Hepatocyte (in vitro differentiated cells): ENCODE measurements at regions not wholly inside any gene's neighbourhood (a gene's known extent, or its start where the extent isn't known, plus 50 kb on each side); places are given as distances from the start of the nearest gene placed in this dataset.

ENCODE experiments used
- CTCF ChIP-seq: fragments of 200-600 bp; sonication (generic); IDR thresholded peaks from 2 replicates; pipeline ENCODE4 v1.5.1; 2016; ENCODE audit warnings: antibody characterized with exemption, mild to moderate bottlenecking; ENCODE audit not compliant: poor library complexity
- EZH2 ChIP-seq: fragments of 200-600 bp; sonication (generic); IDR thresholded peaks from 2 replicates; pipeline ENCODE4 v1.6.1; 2016; ENCODE audit warnings: antibody characterized with exemption, mild to moderate bottlenecking, borderline replicate concordance

GRCh38 chr5:2260211-2261003, 377.7 kb upstream of the IRX4 start:
- TF ChIP-seq EZH2 (no peak), CTCF (no peak)
